Keratinocyte (primary cell): ENCODE measurements at regions not wholly inside any gene's neighbourhood (a gene's known extent, or its start where the extent isn't known, plus 50 kb on each side); places are given as distances from the start of the nearest gene placed in this dataset.

ENCODE experiments used
- EZH2 ChIP-seq: IDR thresholded peaks from one replicate; pipeline ENCODE4 v1.6.1; 2012; ENCODE audit warnings: inconsistent platforms, mild to moderate bottlenecking, low read length, moderate library complexity
- TF ChIP-seq, protein P1 (sequence below), 3 experiments: IDR thresholded peaks in 1 of 3; conservative IDR thresholded peaks in 1 of 3; optimal IDR thresholded peaks in 1 of 3; 2 replicates in 2 of 3; 3 replicates in 1 of 3; pipeline versions ENCODE3 to v1.5.1; 2011; ENCODE audit warnings: low read length in 3 of 3, mild to moderate bottlenecking in 3 of 3, moderate library complexity in 2 of 3, control low read depth in 1 of 3, inconsistent platforms in 1 of 3; ENCODE audit not compliant: insufficient read depth in 2 of 3; ENCODE audit errors: extremely low read depth in 1 of 3

DNA sequence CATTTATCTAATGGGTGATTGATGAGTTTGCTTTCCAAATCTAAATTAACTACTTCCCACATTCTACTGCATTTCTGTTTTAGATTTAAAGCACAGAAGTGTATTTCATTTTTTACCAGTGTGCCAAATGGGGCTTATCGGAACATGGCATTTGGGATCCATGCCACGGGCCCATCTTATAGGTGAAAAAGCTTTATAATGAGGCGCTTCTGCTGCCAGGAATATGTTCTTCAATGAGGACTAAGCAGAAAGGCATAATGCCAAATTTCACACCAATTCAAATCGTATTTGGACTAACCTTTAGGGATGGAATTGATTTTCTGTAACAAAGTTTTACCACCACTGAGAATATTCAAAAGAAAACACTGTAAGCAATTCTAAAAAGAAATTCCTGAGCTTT is 803.5 kb upstream of the FLRT2 start:
- TF ChIP-seq, protein P1, sequence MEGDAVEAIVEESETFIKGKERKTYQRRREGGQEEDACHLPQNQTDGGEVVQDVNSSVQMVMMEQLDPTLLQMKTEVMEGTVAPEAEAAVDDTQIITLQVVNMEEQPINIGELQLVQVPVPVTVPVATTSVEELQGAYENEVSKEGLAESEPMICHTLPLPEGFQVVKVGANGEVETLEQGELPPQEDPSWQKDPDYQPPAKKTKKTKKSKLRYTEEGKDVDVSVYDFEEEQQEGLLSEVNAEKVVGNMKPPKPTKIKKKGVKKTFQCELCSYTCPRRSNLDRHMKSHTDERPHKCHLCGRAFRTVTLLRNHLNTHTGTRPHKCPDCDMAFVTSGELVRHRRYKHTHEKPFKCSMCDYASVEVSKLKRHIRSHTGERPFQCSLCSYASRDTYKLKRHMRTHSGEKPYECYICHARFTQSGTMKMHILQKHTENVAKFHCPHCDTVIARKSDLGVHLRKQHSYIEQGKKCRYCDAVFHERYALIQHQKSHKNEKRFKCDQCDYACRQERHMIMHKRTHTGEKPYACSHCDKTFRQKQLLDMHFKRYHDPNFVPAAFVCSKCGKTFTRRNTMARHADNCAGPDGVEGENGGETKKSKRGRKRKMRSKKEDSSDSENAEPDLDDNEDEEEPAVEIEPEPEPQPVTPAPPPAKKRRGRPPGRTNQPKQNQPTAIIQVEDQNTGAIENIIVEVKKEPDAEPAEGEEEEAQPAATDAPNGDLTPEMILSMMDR (optimal IDR thresholded peaks at IDR 0.05 in 1 of 3, IDR thresholded peaks at IDR 0.05 in 1 of 3, conservative IDR thresholded peaks at IDR 0.05 in 1 of 3; ENCODE audit: extremely low read depth in 1 of 3, insufficient read depth in 2 of 3, low read length in 3 of 3), result no peak
- no peak for TF ChIP-seq EZH2
